ENCODE measurements at regions not wholly inside any gene's neighbourhood (a gene's known extent, or its start where the extent isn't known, plus 50 kb on each side); places are given as distances from the start of the nearest gene placed in this dataset.
"Not testable (repeated sequence)": the region's sequence is repeated elsewhere in the genome, so short reads cannot be mapped to it uniquely, and the experiment has no call there.

DNA sequence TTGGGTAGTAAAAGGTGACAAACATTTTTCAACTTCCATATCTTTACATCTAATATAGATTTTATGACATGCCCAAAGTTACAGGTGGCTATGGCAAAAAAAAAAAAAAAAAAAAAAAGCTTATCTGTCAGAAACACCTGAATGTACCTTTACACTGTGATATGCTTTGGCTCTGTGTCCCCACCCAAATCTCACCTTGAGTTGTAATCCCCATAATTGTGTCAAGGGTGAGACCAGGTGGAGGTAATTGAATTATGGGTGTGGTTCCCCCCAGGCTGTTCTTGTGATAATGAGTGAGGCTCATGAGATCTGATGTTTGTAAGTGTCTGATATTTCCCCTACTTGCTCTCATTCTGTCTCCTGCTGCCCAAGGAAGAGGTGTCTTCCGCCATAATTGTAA, 139.6 kb upstream of the LRRC61 start:
- not testable (repeated sequence) for H3K4me3 Mint-ChIP-seq (ENCODE audit: low read depth); H3K27ac Mint-ChIP-seq; H3K4me1 Mint-ChIP-seq (ENCODE audit: low read depth); H3K36me3 Mint-ChIP-seq (ENCODE audit: insufficient read depth); H3K9me3 Mint-ChIP-seq (ENCODE audit: low read depth); DNase-seq (ENCODE audit: low spot score, unreplicated experiment)
- H3K27me3 Mint-ChIP-seq = peaks cover 17% of the 10 kb centered on the region

DNA sequence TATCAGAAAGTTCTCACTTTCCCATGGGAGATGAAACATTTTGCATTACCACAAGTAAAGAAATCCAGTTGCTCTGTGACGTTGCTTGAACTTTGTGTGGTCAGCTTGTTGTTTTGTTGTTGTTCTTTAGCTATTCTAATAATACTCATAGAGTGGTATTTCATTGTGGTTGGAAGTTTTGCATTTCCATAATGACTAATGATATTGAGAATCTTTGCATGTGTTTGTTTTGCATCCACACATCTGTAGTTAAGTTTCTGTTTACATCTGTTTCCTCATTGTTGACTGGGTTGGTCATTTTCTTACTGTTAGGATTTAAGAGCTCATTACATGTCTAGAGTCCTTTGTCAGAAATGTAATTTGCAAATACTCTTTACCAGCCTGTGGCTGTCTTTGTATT, 133.2 kb upstream of the LRRC61 start:
- not testable (repeated sequence) for H3K4me1 Mint-ChIP-seq (ENCODE audit: low read depth); H3K36me3 Mint-ChIP-seq (ENCODE audit: insufficient read depth); H3K27ac Mint-ChIP-seq; H3K9me3 Mint-ChIP-seq (ENCODE audit: low read depth); H3K27me3 Mint-ChIP-seq; H3K4me3 Mint-ChIP-seq (ENCODE audit: low read depth); DNase-seq (ENCODE audit: low spot score, unreplicated experiment)

DNA sequence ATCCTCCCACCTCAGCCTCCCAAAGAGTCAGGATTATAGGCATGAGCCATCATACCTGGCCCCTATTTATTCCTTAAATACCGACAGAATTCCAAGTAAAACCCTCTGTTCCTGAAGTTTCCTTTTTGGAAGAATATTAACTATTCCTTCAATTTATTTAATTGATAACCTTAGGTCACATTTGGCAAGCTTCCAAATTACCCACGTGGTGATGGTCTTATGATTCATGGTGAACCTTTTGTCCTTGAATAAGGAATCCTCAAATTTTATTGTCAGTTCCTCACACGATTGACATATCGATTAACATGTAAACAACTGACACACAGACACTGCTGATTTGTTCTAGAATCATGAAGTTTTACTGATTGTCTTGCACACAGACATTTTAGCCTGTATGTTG, 130.6 kb upstream of the LRRC61 start:
- not testable (repeated sequence) for H3K4me3 Mint-ChIP-seq (ENCODE audit: low read depth); H3K9me3 Mint-ChIP-seq (ENCODE audit: low read depth); H3K36me3 Mint-ChIP-seq (ENCODE audit: insufficient read depth); H3K4me1 Mint-ChIP-seq (ENCODE audit: low read depth); DNase-seq (ENCODE audit: low spot score, unreplicated experiment); H3K27ac Mint-ChIP-seq; H3K27me3 Mint-ChIP-seq

DNA sequence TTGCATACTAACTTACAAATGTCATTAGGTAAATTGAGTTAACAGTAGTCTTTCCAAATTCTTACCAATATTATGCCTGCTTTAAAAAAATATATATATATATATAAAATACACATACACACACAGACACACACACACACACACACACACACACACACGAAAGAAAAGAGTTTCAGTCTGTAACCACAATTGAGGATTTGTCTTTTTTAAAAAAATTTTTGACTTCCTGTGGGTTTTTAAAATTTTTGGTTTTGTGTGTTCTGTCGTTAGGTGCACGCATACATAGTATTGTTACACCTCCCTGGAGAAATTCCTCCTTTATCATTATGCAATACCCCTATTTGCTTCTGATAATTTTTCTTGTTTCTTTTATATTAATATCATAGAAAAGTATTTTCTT, 129.3 kb upstream of the LRRC61 start:
- not testable (repeated sequence) for H3K36me3 Mint-ChIP-seq (ENCODE audit: insufficient read depth); H3K4me3 Mint-ChIP-seq (ENCODE audit: low read depth); DNase-seq (ENCODE audit: low spot score, unreplicated experiment); H3K27me3 Mint-ChIP-seq; H3K4me1 Mint-ChIP-seq (ENCODE audit: low read depth); H3K9me3 Mint-ChIP-seq (ENCODE audit: low read depth); H3K27ac Mint-ChIP-seq

Measured in progenitor cell of endocrine pancreas (in vitro differentiated cells).